H54 (cell line): ENCODE measurements at regions not wholly inside any gene's neighbourhood (a gene's known extent, or its start where the extent isn't known, plus 50 kb on each side); places are given as distances from the start of the nearest gene placed in this dataset.

ENCODE experiments used
- DNase-seq: peaks from one replicate; pipeline ENCODE4 v3.0.0; 2011; ENCODE audit warnings: low spot score, mixed read lengths; ENCODE audit not compliant: insufficient read length
- FAIRE-seq: peaks from 3 replicates; lab custom pipeline; 2011; peaks lifted over from hg19 to GRCh38; lab: Jason Lieb, UNC
- POLR2A ChIP-seq: IDR thresholded peaks from 2 replicates; pipeline ENCODE4 v1.6.1; 2011; ENCODE audit warnings: low read depth, mild to moderate bottlenecking, low read length

- DNase-seq = no peak
- no peak for TF ChIP-seq POLR2A
- FAIRE-seq = no peak
These were observed 1417.6 kb downstream of the UQCRFS1 start for GRCh38 chr19:27795369-27795768.

- TF ChIP-seq POLR2A = no peak
- DNase-seq (no peak), FAIRE-seq (no peak)
These were observed 1418.4 kb downstream of the UQCRFS1 start for GRCh38 chr19:27794494-27795042.

GRCh38 chr19:27793644-27794493, 1419.1 kb downstream of the UQCRFS1 start:
- FAIRE-seq (peak; percentile 88), DNase-seq (peak; percentile 89)
- peak; percentile 73 for TF ChIP-seq POLR2A

DNA sequence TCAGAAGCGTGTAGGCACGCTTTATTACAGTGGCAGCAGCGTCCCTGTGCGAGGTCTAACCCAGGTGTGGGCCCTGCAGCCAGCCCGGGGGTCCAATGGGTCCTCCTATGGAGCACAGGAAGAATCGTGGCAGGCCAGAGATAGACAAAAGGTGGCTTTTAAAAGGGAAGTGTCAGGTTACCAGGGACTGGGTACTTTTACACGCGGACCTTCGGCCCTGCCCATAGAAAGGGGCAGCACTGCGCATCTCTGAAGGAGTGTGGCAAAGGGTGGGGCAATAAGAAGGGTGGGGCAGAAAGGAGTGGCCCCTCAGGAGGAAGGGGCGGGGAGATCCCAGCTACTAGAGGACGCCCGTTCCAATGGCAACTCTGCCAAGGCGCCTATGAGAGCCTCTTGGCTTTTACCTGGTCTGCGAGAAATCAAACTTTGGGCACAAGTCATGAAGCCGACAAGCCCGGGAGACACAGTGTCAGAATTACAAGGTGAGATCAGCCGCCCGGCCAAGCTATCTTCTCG, 1419.8 kb downstream of the UQCRFS1 start:
- DNase-seq (peak; percentile 73), FAIRE-seq (peak; percentile 88)
- TF ChIP-seq POLR2A = peak; percentile 21; the same call in 1 of the 2 replicates

DNA sequence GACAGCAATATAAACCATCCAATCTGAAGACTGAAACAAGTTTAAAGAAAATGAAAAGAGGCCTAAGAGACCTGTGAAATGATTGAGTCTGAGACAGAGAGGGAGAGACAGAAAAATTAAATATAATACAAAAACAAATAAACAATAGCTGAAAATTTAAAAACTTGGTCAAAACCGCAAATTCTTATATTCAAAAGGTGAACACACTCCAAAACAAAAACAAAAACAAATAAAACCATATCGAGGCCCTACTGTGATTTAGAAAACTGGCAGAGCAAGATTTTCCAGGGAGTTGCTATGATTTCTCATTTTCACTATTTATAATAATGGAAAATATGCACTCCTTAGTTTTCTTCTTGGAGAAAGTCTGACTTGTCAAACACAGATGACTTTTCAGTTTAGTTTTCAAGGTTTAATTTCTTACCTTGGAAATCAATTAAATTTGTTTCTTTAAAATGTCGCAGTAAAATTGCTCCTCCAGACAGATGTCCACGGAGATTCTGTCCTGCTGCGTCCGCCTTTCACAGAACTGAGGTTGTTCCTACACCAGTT, 1420.3 kb downstream of the UQCRFS1 start:
- DNase-seq (no peak), FAIRE-seq (no peak)
- TF ChIP-seq POLR2A = no peak

GRCh38 chr19:27780367-27781075, 1432.4 kb downstream of the UQCRFS1 start:
- FAIRE-seq (no peak), DNase-seq (no peak)
- TF ChIP-seq POLR2A = no peak

- DNase-seq = no peak
- FAIRE-seq = no peak
- no peak for TF ChIP-seq POLR2A
These were observed 1433.0 kb downstream of the UQCRFS1 start for GRCh38 chr19:27779954-27780353.

GRCh38 chr19:27777726-27778125, 1435.2 kb downstream of the UQCRFS1 start:
- DNase-seq (no peak), FAIRE-seq (no peak)
- no peak for TF ChIP-seq POLR2A

GRCh38 chr19:27777242-27777641, 1435.7 kb downstream of the UQCRFS1 start:
- no peak for DNase-seq
- no peak for TF ChIP-seq POLR2A
- FAIRE-seq = no peak

- DNase-seq (no peak), FAIRE-seq (no peak)
These were observed 1436.4 kb downstream of the UQCRFS1 start for GRCh38 chr19:27776524-27776923.

GRCh38 chr19:27776020-27776419, 1436.9 kb downstream of the UQCRFS1 start:
- DNase-seq (peak; percentile 52), FAIRE-seq (no peak)
- no peak for TF ChIP-seq POLR2A

More at GRCh38 chr19:27776524-27776923, 1436.4 kb downstream of the UQCRFS1 start:
- TF ChIP-seq POLR2A = no peak

GRCh38 chr19:27775395-27775794, 1437.6 kb downstream of the UQCRFS1 start:
- TF ChIP-seq POLR2A = no peak
- FAIRE-seq (no peak), DNase-seq (no peak)

GRCh38 chr19:27774827-27775226, 1438.1 kb downstream of the UQCRFS1 start:
- FAIRE-seq (no peak), DNase-seq (peak; percentile 19)
- TF ChIP-seq POLR2A = no peak
